GM13976 (cell line): ENCODE measurements at regions not wholly inside any gene's neighbourhood (a gene's known extent, or its start where the extent isn't known, plus 50 kb on each side); places are given as distances from the start of the nearest gene placed in this dataset.

Source experiments
- DNase-seq: peaks from one replicate; pipeline ENCODE4 v3.0.0; 2012; ENCODE audit warnings: low spot score
- in situ Hi-C: fragments of 300-500 bp; cut with MboI; formaldehyde crosslinking; loops from one replicate; pipeline ENCODE4 v1.12.0; 2022; ENCODE audit warnings: low sequenced_read_pairs, mixed read lengths, inconsistent platforms; ENCODE audit not compliant: unreplicated experiment
- TF ChIP-seq, protein P1 (sequence below): IDR thresholded peaks from 2 replicates; pipeline ENCODE4 v1.5.1; 2012; ENCODE audit warnings: borderline replicate concordance, mild to moderate bottlenecking; ENCODE audit not compliant: insufficient read depth; ENCODE audit errors: extremely low read depth, missing control alignments, control extremely low read depth

DNA sequence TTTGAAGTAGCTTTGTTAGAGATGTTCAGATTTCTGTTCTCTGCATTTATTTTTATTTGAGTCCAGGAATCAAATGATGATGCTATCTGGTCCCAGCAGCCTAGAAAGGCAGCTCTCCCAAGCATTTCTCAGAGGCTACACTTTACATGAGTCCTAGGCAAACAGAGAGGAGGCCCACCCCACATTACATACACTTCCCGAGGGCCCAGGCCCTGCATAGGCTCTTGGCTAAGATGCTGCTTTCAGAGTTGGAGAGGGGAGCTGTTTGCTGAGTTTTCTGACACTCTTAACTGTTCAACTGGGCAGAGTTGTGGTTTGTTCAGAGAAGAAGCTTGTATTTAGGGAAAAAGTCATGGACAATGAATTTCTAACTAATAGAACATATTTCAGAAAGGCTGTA is 117.9 kb upstream of the RGMA start:
- TF ChIP-seq, protein P1, sequence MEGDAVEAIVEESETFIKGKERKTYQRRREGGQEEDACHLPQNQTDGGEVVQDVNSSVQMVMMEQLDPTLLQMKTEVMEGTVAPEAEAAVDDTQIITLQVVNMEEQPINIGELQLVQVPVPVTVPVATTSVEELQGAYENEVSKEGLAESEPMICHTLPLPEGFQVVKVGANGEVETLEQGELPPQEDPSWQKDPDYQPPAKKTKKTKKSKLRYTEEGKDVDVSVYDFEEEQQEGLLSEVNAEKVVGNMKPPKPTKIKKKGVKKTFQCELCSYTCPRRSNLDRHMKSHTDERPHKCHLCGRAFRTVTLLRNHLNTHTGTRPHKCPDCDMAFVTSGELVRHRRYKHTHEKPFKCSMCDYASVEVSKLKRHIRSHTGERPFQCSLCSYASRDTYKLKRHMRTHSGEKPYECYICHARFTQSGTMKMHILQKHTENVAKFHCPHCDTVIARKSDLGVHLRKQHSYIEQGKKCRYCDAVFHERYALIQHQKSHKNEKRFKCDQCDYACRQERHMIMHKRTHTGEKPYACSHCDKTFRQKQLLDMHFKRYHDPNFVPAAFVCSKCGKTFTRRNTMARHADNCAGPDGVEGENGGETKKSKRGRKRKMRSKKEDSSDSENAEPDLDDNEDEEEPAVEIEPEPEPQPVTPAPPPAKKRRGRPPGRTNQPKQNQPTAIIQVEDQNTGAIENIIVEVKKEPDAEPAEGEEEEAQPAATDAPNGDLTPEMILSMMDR = no peak
- no peak for DNase-seq
- in situ Hi-C loops = no loop called here

DNA sequence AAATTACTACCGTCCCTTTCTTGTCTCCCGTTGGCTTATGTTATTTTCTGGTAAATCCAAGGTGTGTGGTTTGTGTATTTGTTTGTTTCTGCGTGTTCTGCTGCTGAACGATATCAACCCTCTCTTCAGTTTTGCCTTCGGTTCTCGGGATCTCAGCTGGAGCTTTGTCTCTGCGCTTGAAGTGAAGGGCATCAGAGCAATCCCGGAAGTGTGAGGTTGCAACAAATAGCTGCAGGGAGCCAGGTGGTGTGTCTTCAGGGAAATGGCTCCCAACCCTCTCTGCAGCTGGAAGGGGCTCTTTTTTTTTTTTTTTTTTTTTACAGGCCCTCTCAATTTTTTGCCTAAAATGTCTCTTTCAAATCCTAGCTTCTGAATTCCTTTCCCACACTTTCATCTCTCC is 116.4 kb upstream of the RGMA start:
- TF ChIP-seq, protein P1 = no peak
- no peak for DNase-seq
- in situ Hi-C loops = no loop called here

DNA sequence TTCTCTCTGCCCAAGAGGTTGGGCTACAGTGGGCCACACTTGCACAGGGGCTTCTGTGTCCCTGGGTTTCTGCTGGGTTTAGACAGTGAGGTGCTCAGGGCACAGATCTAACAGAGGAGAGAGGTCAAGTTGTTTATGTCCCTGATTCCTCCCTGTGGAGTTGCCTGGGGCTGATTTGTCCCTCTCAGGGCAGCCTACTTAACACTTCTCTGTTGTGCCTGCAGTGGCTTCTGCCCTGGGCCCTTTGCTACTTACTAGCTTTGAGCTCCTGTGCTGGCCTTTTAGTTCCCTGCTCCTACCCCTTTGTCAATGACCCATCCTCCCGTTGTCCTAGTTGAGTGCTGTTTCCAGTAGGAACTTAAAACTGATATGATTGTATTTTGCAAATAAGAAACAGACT is 114.0 kb upstream of the RGMA start:
- TF ChIP-seq, protein P1 = no peak
- in situ Hi-C loops = no loop called here
- DNase-seq = no peak

DNA sequence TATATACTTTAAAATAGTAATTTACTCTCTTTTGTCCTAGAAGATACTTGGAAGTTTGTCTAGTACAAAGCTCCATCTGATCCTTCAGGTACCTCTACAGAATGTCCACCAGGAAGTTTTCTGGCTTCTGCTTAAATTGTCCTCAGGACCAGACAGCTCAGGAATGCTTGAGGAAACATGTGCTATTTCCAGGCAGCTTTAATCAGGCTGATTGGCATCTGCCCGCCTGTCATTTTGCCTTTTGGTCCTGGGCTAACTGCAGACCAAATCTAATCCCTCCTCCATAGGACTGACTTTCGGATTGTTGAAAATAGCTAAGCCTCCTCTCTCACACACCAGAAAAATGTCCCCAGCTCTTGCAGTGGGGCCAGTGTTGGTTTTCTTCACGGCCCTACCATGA is 113.4 kb upstream of the RGMA start:
- in situ Hi-C loops = no loop called here

DNA sequence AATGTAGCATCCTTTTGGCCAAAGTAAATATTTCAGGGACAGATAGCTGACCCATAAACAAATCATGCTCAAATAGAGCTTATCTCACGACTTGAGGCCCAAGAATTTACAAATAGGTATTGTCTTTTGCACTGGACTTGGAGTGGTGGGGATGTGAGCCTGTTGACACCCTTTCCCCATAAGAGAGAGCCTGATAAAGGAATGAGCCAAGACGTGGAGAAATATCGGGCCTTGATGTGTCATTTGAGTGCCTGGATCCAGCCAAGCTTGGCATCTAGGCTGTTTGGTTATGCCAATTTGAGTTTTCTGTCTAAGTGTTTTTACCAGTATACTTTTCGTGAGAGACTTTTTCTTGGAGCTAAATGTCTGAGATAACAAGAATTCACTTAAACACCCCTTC is 112.9 kb upstream of the RGMA start:
- TF ChIP-seq, protein P1 = no peak
- no peak for DNase-seq
- in situ Hi-C loops = no loop called here

More for the DNA sequence above, 113.4 kb upstream of the RGMA start:
- DNase-seq = no peak
- TF ChIP-seq, protein P1 = no peak

DNA sequence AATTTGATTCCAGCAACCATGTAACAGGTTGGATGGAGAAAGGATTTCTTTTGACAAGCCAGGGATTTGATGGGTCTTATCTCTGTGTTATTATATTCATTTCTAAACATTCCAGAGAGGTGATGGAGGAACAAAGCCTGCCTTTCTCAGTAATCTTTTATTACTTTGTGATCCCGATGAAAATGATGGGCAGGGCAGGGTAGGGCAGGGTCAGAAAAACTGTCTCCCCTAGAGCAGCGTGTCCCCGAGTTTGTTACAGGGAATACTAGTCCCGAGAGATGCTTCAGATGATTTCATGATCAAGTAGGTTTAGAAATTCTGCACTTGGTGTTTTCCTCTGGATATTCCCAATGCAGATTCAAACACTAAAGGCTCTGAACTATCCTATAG is 111.8 kb upstream of the RGMA start:
- DNase-seq = no peak
- TF ChIP-seq, protein P1 = no peak
- in situ Hi-C loops = no loop called here

DNA sequence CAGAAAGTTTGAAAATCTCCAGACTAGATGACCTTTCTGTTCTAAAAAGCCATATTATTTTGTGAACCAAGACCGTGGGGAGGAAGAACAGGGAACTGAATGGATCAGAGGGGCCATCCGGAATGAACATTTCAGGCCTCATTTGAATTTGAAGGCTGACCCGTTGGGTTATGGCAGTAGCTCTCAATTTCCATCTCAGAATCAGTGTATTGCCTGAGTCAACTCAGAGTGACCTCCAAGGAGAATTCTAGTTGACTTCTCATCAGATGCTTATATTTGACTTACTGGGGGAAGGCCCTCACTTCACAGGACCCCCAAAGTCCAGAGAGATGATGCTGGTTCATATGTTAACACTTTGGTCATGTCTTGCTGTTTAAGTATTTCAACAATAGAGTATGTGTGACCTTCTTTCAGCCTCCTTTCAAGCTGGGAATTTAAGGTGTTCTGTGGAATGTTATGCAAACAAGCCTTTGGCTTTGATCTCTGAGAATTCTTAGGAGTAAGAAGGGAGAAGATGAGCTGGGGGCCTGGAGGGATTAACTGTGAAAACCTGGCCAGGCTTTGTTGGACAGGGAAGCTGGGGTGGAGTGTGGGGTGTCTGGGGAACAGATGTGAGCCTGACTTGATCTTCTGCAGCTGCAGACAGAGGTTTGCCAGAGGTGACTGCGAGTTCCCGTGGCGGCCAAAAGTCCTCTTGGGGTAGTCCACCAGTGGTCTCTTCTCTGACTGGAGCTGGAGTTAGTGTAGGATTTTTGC is 111.2 kb upstream of the RGMA start:
- DNase-seq = no peak
- TF ChIP-seq, protein P1 = no peak
- in situ Hi-C loops = no loop called here
